ENCODE measurements at regions not wholly inside any gene's neighbourhood (a gene's known extent, or its start where the extent isn't known, plus 50 kb on each side); places are given as distances from the start of the nearest gene placed in this dataset.

- TF ChIP-seq CTCF (IDR thresholded peaks at IDR 0.05) (no peak), POLR2A (IDR thresholded peaks at IDR 0.05) (no peak)
Observed at GRCh38 chr14:38546932-38547551, 291.1 kb upstream of the CLEC14A start.

All from stomach (tissue), 4 donors.